GM21367 (cell line): ENCODE measurements at regions not wholly inside any gene's neighbourhood (a gene's known extent, or its start where the extent isn't known, plus 50 kb on each side); places are given as distances from the start of the nearest gene placed in this dataset.
"Not testable (repeated sequence)": the region's sequence is repeated elsewhere in the genome, so short reads cannot be mapped to it uniquely, and the experiment has no call there.

Experiments used
- ATAC-seq: cut with Tn5 transposase; IDR thresholded peaks from one replicate; pipeline ENCODE4 v1.9.1; 2021; ENCODE audit not compliant: unreplicated experiment

DNA sequence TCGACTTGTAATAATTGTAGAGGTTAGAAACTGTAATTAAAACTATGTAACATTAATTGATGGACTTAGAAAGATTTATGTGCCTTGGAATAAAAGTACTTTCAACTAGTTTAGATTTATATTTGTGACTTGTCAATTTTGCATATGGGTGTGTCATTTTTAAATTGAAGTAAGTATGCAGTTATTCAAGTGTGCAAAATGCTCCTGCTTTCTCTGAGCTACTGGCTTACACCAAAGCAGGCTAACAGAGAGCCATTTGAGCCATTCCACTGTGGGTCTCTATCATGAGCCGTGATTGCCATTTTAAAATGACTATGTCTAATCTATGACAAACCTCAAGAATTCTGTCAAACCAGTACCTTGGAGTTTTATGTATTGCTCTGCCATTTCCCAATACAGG, 345.0 kb upstream of the MDFIC2 start:
- no peak for ATAC-seq

GRCh38 chr3:70647823-70648222, 335.4 kb upstream of the MDFIC2 start:
- ATAC-seq = no peak

DNA sequence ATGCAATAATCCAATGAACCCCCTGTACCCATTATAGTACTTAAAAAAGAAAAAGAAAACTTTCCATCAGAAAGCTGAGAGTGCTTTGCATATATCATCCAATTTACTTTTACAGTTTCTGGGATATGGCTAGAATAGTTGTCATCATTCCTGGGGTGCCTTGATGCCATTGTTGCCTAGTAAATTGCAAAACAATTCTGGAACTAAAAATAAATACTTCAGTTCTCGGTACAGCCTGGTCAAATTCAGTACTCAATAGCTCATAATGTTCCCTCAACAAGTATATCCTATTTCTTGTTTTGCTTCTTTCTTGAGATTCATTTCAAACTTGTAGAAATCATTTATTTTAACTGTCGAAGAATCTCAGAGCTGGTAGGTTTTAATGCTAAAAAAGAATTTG, 334.7 kb upstream of the MDFIC2 start:
- ATAC-seq = no peak

DNA sequence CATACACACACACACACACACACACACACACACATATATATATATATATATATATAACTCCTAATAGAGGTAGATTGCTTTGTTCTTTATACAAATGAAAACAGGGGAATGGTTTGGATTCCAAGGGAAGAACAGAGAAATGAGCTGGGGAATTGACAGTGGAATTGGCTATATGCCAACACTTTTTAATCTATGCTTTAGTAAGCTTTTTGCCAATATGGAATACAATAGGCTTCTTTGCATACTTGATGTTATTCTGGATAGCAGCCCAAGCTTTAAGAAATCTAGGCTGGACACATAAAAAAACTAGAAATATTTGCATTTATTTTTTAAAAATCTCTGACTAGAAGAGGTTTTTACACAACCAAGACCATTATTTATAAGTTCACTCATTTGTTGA, 334.2 kb upstream of the MDFIC2 start:
- no peak for ATAC-seq

GRCh38 chr3:70640481-70640880, 328.0 kb upstream of the MDFIC2 start:
- no peak for ATAC-seq

GRCh38 chr3:70635301-70635700, 322.9 kb upstream of the MDFIC2 start:
- ATAC-seq = no peak

GRCh38 chr3:70631716-70632307, 319.4 kb upstream of the MDFIC2 start:
- ATAC-seq = no peak

GRCh38 chr3:70621451-70621850, 309.0 kb upstream of the MDFIC2 start:
- no peak for ATAC-seq

DNA sequence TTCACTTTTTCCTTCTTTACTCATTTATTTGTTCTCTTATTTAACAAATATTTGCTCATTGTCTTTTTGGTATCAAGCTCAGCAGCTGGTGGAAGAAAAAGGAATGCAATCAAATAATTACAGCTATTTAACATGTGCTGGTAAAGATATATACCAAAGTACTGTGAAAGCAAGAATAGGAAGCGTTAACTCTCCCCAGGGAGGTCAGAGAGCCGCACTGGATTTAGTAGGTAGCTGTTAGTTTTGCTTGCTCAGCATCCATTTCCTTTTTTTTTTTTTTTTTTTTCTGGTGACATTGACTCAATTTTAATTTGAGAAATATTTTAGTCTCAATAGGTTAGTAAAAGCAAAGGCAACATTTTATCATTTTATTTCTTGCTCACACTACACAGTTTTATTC, 308.5 kb upstream of the MDFIC2 start:
- no peak for ATAC-seq

DNA sequence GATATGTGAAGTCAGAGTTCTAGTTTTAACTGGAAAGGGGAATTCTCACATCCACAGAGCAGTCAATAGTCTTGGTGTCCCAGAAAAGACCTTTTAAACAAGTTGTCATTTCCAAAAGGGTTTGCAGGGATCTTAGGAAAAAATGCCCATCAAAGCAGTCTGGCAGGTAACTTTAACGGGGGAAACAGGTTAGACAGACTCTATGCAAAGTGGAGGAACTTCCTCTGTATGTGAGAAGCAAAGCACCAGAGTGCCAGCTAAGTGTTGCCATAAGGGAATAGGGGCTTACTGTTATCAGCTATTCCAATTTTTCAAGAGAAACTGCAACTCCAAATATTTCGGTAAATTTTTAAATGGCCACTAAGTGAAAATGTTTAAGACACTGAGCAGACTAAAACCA, 307.9 kb upstream of the MDFIC2 start:
- ATAC-seq = no peak

GRCh38 chr3:70618151-70618550, 305.7 kb upstream of the MDFIC2 start:
- no peak for ATAC-seq

DNA sequence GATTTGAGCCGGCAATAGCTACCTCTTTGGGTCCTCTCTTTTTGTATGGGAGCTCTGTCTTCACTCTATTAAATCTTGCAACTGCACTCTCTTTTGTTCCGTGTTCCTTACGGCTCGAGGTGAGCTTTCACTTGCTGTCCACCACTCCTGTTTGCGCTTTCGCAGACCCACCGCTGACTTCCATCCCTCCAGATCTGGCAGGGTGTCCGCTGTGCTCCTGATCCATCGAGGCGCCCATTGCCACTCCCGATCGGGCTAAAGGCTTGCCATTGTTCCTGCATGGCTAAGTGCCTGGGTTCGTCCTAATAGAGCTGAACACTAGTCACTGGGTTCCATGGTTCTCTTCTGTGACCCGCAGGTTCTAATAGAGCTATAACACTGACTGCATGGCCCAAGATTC, 304.9 kb upstream of the MDFIC2 start:
- not testable (repeated sequence) for ATAC-seq

DNA sequence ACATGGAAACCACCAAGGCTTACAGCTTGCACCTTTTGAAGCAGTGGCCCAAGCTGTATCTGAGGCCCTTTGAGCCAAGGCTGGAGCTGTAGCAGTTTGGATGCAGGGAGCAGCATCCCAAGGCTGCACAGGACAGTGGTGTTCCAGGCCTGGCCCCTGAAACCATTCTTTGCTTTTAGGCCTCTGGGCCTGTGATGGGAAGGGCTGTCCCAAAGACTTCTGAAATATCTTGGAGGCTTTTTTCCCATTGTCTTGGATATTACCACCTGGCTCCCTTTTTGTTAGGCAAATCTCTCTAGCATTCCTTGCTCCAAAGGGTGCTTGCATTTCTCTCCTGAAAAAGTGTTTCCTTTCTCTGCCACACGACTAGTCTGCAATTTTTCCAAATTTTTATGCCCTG, 302.8 kb upstream of the MDFIC2 start:
- ATAC-seq = no peak

DNA sequence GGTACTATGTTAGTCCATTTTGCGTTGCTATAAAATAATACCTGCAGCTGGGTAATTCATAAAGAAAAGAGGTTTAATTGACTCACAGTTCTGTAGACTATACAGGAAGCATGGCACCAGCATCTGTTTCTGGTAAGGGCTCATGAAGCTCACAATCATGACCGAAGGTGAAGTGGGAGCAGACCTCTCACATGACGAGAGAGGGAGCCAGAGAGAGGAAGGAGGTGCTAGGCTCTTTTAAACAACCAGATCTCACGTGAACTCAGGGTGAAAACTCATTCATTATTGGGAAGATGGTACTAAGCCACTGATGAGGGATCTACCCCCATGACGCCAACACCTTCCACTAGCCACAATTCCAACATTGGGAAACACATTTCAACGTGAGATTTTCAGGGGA, 301.7 kb upstream of the MDFIC2 start:
- no peak for ATAC-seq

- ATAC-seq = no peak
Observed at GRCh38 chr3:70612920-70613319, 300.5 kb upstream of the MDFIC2 start.

- ATAC-seq = not testable (repeated sequence)
Observed at GRCh38 chr3:70611667-70612277, 299.3 kb upstream of the MDFIC2 start.

GRCh38 chr3:70608434-70608833, 296.0 kb upstream of the MDFIC2 start:
- no peak for ATAC-seq

GRCh38 chr3:70607469-70607868, 295.0 kb upstream of the MDFIC2 start:
- no peak for ATAC-seq

GRCh38 chr3:70606018-70606417, 293.6 kb upstream of the MDFIC2 start:
- no peak for ATAC-seq

DNA sequence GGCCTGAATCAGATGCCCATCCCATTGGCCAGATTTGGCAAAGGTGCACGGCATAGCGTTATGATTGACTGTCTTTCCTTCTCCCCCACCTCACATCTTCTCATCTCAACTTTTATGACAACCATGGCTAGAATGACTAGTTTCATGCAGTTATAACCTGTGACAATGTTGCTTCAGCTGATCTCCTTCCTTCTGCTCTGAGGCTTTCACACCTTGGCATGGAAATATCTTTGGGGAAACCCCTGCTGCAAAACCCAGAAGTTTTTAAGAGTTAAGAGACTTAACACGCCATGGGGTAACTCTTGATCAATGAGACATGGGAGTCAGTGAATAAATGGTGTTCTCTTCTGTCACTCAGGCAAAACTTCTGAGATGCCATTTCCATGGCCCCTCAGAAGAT, 290.7 kb upstream of the MDFIC2 start:
- ATAC-seq = no peak

DNA sequence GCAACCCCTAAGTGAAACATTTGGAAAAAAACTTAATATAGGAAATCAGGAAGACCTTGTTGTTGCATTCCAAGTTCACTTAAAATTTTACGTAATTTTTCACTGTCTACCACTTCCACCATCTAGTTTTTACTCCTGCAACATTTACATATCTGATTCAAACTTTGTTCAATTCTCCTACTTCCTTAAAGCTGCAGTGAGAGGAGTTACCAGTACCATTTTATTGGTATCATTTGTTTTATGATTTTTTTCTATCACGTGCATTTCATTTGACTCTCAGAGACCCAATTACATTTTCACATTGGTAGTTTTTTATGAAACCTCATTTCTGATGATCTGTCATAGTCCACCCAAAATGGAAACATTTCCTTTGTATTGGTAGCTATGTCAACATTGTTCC, 284.9 kb upstream of the MDFIC2 start:
- ATAC-seq = no peak

DNA sequence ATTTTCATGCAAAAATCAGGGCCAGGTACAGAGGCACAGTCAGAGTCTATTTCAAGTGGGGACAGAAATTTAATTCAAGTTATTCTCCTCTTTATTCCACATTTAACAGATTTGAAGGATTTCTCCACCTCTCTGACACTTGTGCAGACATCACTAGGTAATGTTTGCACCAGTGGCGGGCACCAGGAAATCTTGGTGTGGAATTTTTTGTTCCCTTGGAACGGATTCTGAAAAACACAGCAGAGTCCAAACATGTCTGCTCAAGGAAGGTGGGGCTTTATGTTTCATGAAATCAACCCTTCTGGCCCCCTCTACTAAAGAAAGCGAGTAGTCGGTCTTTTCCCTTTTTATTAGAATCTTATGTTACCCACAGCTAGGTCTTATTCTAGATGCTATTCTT, 271.2 kb upstream of the MDFIC2 start:
- ATAC-seq = no peak

- no peak for ATAC-seq
Observed at GRCh38 chr3:70582803-70583202, 270.4 kb upstream of the MDFIC2 start.
